ENCODE measurements at regions not wholly inside any gene's neighbourhood (a gene's known extent, or its start where the extent isn't known, plus 50 kb on each side); places are given as distances from the start of the nearest gene placed in this dataset.
"Not testable (repeated sequence)": the region's sequence is repeated elsewhere in the genome, so short reads cannot be mapped to it uniquely, and the experiment has no call there.

DNA sequence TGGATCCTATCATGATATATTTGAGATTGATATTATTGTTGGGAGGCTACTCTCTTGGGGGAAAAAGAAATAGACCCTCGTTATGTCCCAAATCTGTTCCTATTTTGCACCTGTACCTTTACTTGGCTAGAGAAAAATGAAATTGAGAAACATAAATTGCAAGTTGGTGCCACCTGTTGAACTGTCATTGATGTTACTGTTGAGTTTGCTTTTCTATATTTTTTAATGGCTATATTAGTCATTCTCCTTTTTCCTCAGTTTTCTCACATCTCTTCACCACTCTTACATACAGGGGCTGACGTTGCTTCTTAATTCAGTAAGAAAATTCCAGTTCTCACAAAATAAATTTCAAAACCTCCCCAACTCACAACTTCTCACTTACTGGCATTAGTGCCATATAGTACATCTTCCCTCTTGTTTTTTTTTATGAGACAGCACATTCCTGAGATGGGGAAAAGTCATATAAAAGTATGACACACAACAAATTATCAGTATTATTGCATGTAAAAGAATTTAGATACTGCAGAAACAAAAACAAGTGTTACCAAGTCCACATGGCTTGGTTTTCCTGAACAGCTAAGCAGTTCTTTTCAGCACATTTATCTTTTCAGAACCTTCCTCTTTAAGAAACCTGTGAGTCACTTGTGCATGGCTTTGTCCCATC, 348.3 kb upstream of the DSEL start:
- DNase-seq (ENCODE audit: low read depth), result peak; percentile 92

- DNase-seq (ENCODE audit: low read depth), result no peak
These were observed 345.5 kb upstream of the DSEL start for GRCh38 chr18:67862069-67862468.

GRCh38 chr18:67854340-67854739, 337.8 kb upstream of the DSEL start:
- DNase-seq (ENCODE audit: low read depth), result no peak

GRCh38 chr18:67846422-67847098, 330.0 kb upstream of the DSEL start:
- DNase-seq (ENCODE audit: low read depth), result no peak

- DNase-seq (ENCODE audit: low read depth), result no peak
These were observed 328.5 kb upstream of the DSEL start for GRCh38 chr18:67845035-67845434.

GRCh38 chr18:67840379-67840778, 323.9 kb upstream of the DSEL start:
- no peak for DNase-seq (ENCODE audit: low read depth)

- no peak for DNase-seq (ENCODE audit: low read depth)
These were observed 301.9 kb upstream of the DSEL start for GRCh38 chr18:67818432-67818831.

DNA sequence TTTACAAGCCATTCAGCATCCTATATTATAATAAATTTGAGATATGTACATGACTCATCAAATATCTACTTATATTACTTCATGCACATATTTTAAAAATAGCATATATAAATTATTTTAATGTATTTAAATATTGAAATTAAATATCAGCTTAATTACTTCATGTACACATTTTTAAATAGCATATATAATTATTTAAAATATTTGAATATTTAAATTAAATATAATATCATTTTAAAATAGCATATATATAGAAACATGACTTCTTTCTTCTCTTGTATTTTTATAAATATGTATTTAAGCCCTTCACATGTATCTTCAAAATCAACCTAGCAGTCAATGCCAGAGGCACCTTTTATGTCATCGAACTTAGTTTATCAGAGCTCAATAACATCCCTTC, 298.8 kb upstream of the DSEL start:
- DNase-seq (ENCODE audit: low read depth), result no peak

- DNase-seq (ENCODE audit: low read depth), result no peak
These were observed 297.0 kb upstream of the DSEL start for GRCh38 chr18:67813380-67814028.

GRCh38 chr18:67805261-67805660, 288.7 kb upstream of the DSEL start:
- no peak for DNase-seq (ENCODE audit: low read depth)

DNA sequence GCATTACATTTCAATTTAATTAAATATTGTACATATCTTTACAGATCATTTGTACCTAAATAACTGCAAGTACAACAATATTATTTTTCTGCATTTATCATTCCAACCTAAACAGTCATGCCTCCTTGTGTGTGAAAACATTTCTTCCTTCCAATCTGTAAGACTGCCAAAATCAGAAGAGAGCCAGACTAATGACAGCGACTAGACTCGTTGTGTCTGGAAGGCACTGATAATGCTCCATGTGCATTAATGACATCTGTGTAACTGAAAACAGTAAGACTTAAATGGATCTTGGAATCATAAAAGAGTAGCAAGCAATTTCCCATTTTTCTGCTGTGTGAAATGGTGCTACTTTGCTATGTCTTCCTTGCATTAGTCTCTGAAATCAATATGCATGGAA, 278.0 kb upstream of the DSEL start:
- peak; percentile 38 for DNase-seq (ENCODE audit: low read depth)

DNA sequence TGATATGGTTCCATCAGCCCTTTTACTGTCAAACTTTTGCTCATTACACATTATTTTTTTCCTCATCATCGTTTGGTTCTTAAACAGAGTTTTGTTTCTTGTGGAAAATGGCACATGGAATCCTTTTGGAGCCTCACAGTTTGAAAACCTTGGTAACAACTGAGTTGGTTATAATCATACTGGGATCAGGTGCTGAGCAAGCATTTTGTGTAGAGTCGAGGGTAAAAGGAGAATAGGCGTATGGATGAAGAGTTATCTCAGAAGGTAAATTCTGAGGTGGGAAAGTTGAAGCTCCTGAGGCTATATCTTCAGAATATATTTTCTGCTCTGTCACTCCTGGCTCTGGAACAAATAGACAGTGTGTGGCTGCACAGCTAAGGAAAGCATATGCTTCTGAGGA, 274.0 kb upstream of the DSEL start:
- DNase-seq (ENCODE audit: low read depth), result no peak

DNA sequence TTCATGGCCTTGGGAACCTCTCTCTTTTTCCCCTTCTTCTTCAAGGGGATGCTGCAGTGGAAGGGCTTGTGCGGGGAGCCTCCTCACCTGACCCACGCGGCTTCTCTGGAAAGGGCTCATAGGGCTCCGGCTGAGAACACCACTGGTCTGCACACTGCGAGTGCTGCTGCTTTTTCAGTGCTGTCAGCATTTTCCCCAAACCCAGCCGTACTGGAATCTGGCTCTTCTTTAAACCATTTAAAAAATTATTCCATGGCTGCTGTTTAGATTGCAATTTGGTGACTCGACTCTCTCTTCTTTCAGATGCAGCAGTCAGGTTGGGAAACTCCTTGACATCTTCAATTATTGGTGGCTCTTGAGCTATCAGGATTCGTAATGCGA, 272.6 kb upstream of the DSEL start:
- DNase-seq (ENCODE audit: low read depth), result no peak

GRCh38 chr18:67788310-67789164, 272.0 kb upstream of the DSEL start:
- no peak for DNase-seq (ENCODE audit: low read depth)

- peak; percentile 59 for DNase-seq (ENCODE audit: low read depth)
These were observed 266.9 kb upstream of the DSEL start for GRCh38 chr18:67783196-67783946.

GRCh38 chr18:67778016-67778415, 261.5 kb upstream of the DSEL start:
- no peak for DNase-seq (ENCODE audit: low read depth)

DNA sequence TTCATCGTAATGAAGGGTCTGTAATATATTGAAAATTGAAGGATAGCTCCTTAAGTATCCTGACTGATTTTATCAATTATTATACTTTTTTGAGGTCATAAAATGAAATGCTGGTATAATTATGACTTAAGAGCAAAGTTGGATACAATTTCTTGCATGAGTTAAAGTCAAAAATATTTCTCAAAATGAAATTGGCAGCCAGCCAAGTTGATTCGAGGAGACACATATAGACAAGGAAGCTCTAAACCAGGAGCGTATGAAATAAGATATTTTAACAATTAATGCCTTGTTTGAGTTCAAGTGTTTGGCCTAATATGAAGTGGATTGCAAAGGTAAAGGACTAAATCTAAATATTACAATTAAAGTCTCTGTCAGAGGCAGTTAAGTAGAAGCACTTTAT, 260.4 kb upstream of the DSEL start:
- DNase-seq (ENCODE audit: low read depth), result no peak

GRCh38 chr18:67771271-67771670, 254.8 kb upstream of the DSEL start:
- DNase-seq (ENCODE audit: low read depth), result no peak

GRCh38 chr18:67770520-67770919, 254.0 kb upstream of the DSEL start:
- DNase-seq (ENCODE audit: low read depth), result no peak

DNA sequence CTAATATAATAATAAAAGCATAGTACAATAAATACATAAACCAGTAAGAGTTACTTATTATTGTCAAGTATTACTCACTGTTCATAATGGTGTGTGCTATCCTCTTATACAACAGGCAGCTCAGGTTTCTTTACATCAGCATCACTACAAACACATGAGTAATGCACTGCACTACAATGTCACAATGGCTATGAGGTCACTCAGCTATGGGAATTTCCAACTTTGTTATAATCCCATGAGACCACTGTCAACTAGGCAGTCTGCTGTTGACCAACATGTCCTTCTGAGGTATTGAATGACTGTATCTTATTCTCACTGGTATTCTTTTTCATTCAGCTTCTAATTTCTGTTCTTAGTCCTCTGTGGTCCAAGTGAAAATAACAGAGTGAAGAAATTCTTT, 250.4 kb upstream of the DSEL start:
- DNase-seq (ENCODE audit: low read depth), result peak; percentile 63

DNA sequence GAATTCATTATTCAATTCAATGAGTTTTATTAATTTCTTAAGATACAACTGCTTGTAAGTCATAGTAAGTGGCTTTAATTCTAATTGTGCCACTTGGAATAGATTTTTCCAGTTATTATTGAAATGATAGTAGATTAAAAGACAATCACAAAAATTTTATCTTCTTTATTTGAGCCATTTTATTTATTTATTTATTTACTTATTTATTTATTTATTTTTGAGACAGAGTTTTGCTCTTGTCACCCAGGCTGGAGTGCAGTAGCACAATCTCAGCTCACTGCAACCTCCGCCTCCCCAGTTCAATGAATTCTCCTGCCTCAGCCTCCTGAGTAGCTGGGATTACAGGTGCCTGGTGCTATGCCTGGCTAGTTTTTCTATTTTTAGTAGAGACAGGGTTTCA, 235.7 kb upstream of the DSEL start:
- DNase-seq (ENCODE audit: low read depth), result not testable (repeated sequence)

GRCh38 chr18:67742954-67743353, 226.4 kb upstream of the DSEL start:
- DNase-seq (ENCODE audit: low read depth), result no peak

All from GM04504 (cell line).